GM06990 (cell line): ENCODE measurements at regions not wholly inside any gene's neighbourhood (a gene's known extent, or its start where the extent isn't known, plus 50 kb on each side); places are given as distances from the start of the nearest gene placed in this dataset.

Source experiments
- DNase-seq: peaks from one replicate; pipeline ENCODE4 v3.0.0-alpha.2; 2011; ENCODE audit not compliant: insufficient read length; ENCODE audit errors: extremely low read depth
- H3K27me3 ChIP-seq: replicated peaks from 2 replicates; pipeline ENCODE4 v1.6.0; 2011; ENCODE audit warnings: low read length; ENCODE audit not compliant: control insufficient read depth, insufficient read depth
- H3K36me3 ChIP-seq: 2 replicates; pipeline ENCODE4 v1.5.1; 2011; ENCODE audit warnings: low read length; ENCODE audit not compliant: control insufficient read depth, insufficient read depth
- H3K4me3 ChIP-seq: replicated peaks from 2 replicates; pipeline ENCODE4 v1.5.1; 2011; ENCODE audit warnings: low read depth, mild to moderate bottlenecking, control low read depth, low read length
- CTCF ChIP-seq: IDR thresholded peaks from 2 replicates; pipeline ENCODE4 v1.5.1; 2011; ENCODE audit warnings: low read length, control low read depth, mild to moderate bottlenecking, inconsistent platforms; ENCODE audit not compliant: insufficient read depth, poor library complexity, severe bottlenecking

GRCh38 chr3:177578488-177578887 lies 381.2 kb upstream of the TBL1XR1 start:
- H3K36me3 ChIP-seq: no peaks in the 10 kb centered on the region
- peak; percentile 35 for DNase-seq
- no peak overlapping the region for H3K4me3 ChIP-seq
- TF ChIP-seq CTCF: no peak
- no peaks in the 10 kb centered on the region for H3K27me3 ChIP-seq

- no peak for DNase-seq
- Histone ChIP-seq H3K27me3 (no peaks in the 10 kb centered on the region), H3K4me3 (no peak overlapping the region), H3K36me3 (no peaks in the 10 kb centered on the region)
- no peak for TF ChIP-seq CTCF
Measured at GRCh38 chr3:177579419-177579818, 382.1 kb upstream of the TBL1XR1 start.

GRCh38 chr3:177580437-177580836 lies 383.2 kb upstream of the TBL1XR1 start:
- no peaks in the 10 kb centered on the region for H3K27me3 ChIP-seq
- TF ChIP-seq CTCF: no peak
- no peak for DNase-seq
- no peak overlapping the region for H3K4me3 ChIP-seq
- H3K36me3 ChIP-seq: no peaks in the 10 kb centered on the region

- no peak for DNase-seq
- no peak for TF ChIP-seq CTCF
- no peaks in the 10 kb centered on the region for H3K27me3 ChIP-seq
- H3K36me3 ChIP-seq: no peaks in the 10 kb centered on the region
- no peak overlapping the region for H3K4me3 ChIP-seq
Measured at GRCh38 chr3:177585271-177585670, 388.0 kb upstream of the TBL1XR1 start.

- Histone ChIP-seq H3K27me3 (no peaks in the 10 kb centered on the region), H3K4me3 (no peak overlapping the region), H3K36me3 (no peaks in the 10 kb centered on the region)
- DNase-seq: no peak
- no peak for TF ChIP-seq CTCF
Measured at GRCh38 chr3:177589041-177589650, 391.9 kb upstream of the TBL1XR1 start.

- peak; percentile 66 for DNase-seq
- no peak for TF ChIP-seq CTCF
- H3K27me3 ChIP-seq: no peaks in the 10 kb centered on the region
- no peak overlapping the region for H3K4me3 ChIP-seq
- H3K36me3 ChIP-seq: no peaks in the 10 kb centered on the region
Measured at GRCh38 chr3:177589911-177590381, 392.7 kb upstream of the TBL1XR1 start.
